GM23338 (cell line): ENCODE measurements at regions not wholly inside any gene's neighbourhood (a gene's known extent, or its start where the extent isn't known, plus 50 kb on each side); places are given as distances from the start of the nearest gene placed in this dataset.
A peak's percentile ranks its signal among the peaks of the same experiment; 100 is the strongest.

ENCODE experiments used
- ATAC-seq: fragments of 200-7000 bp; cut with Tn5 transposase; 3 replicates; pipeline ENCODE4 v1.9.1; 2020
- DNase-seq: peaks from one replicate; pipeline ENCODE4 v3.0.0-alpha.2; 2015; ENCODE audit warnings: low spot score
- H2AFZ ChIP-seq: fragments of 200-600 bp; sonication (generic); 2 replicates; pipeline ENCODE4 v1.8.0; 2016; ENCODE audit warnings: antibody characterized with exemption, mild to moderate bottlenecking, moderate library complexity
- H3F3A ChIP-seq: fragments of 200-600 bp; sonication (generic); replicated peaks from 2 replicates; pipeline ENCODE4 v1.8.0; 2017; ENCODE audit warnings: antibody characterized with exemption, mixed run types, low read depth
- H3K27ac ChIP-seq: fragments of 200-600 bp; sonication (generic); 2 replicates; pipeline ENCODE4 v1.6.1; 2016; ENCODE audit warnings: low read depth
- H3K27me3 ChIP-seq: fragments of 200-600 bp; sonication (generic); 2 replicates; pipeline ENCODE4 v1.8.0; 2016; ENCODE audit warnings: mild to moderate bottlenecking, mixed run types, moderate library complexity; ENCODE audit not compliant: insufficient read depth
- H3K36me3 ChIP-seq: fragments of 200-600 bp; sonication (generic); 2 replicates; pipeline ENCODE4 v1.8.0; 2016; ENCODE audit warnings: mild to moderate bottlenecking; ENCODE audit not compliant: insufficient read depth
- H3K4me1 ChIP-seq: fragments of 200-600 bp; sonication (generic); 2 replicates; pipeline ENCODE4 v1.8.0; 2016; ENCODE audit warnings: mild to moderate bottlenecking, moderate library complexity; ENCODE audit not compliant: insufficient read depth
- H3K4me2 ChIP-seq: fragments of 200-600 bp; sonication (generic); 2 replicates; pipeline ENCODE4 v1.7.1; 2017; ENCODE audit warnings: mixed run types
- H3K4me3 ChIP-seq: fragments of 200-600 bp; sonication (generic); 2 replicates; pipeline ENCODE4 v1.6.1; 2016; ENCODE audit warnings: mixed run types
- H3K79me2 ChIP-seq: fragments of 200-600 bp; sonication (generic); replicated peaks from 2 replicates; pipeline ENCODE4 v1.8.0; 2017; ENCODE audit warnings: mild to moderate bottlenecking; ENCODE audit not compliant: insufficient read depth
- H3K9me2 ChIP-seq: fragments of 200-600 bp; sonication (generic); 2 replicates; pipeline ENCODE4 v1.8.0; 2017; ENCODE audit not compliant: insufficient read depth
- H4K20me1 ChIP-seq: fragments of 200-600 bp; sonication (generic); replicated peaks from 2 replicates; pipeline ENCODE4 v1.8.0; 2017; ENCODE audit warnings: mild to moderate bottlenecking; ENCODE audit not compliant: insufficient read depth
- H3K27ac Mint-ChIP-seq: 2 replicates; pipeline ENCODE4 v1.8.0; 2020; ENCODE audit warnings: inconsistent platforms, mild to moderate bottlenecking, moderate library complexity, mixed read lengths
- H3K27me3 Mint-ChIP-seq: 3 replicates; pipeline ENCODE4 v1.8.0; 2022; ENCODE audit warnings: low read depth, mild to moderate bottlenecking, moderate library complexity, mixed read lengths, inconsistent platforms; ENCODE audit not compliant: insufficient read depth, poor library complexity
- H3K36me3 Mint-ChIP-seq: 3 replicates; pipeline ENCODE4 v1.8.0; 2021; ENCODE audit warnings: low read depth, mild to moderate bottlenecking, inconsistent platforms, moderate library complexity, mixed read lengths
- H3K4me1 Mint-ChIP-seq: 3 replicates; pipeline ENCODE4 v1.8.0; 2020; ENCODE audit warnings: mild to moderate bottlenecking, inconsistent platforms, mixed read lengths
- H3K4me3 Mint-ChIP-seq: 3 replicates; pipeline ENCODE4 v1.8.0; 2021; ENCODE audit warnings: moderate library complexity, mild to moderate bottlenecking, inconsistent platforms, mixed read lengths
- H3K9me3 Mint-ChIP-seq: 3 replicates; pipeline ENCODE4 v1.8.0; 2020; ENCODE audit warnings: moderate library complexity, mild to moderate bottlenecking, inconsistent platforms, mixed read lengths
- CREB1 ChIP-seq: fragments of 250-450 bp; sonication (Bioruptor Pico); IDR thresholded peaks from 2 replicates; pipeline ENCODE4 v1.5.0; 2020; ENCODE audit warnings: low read depth, mild to moderate bottlenecking, moderate library complexity
- CTCF ChIP-seq, 2 experiments: fragments of 200-600 bp in 1 of 2; sonication (generic) in 1 of 2; conservative IDR thresholded peaks; 2 replicates each; pipeline versions ENCODE4 v1.5.1 to v1.6.1; 2016 to 2017; ENCODE audit warnings: antibody characterized with exemption in 2 of 2, low read depth in 2 of 2, mild to moderate bottlenecking in 2 of 2, moderate library complexity in 1 of 2
- ETS1 ChIP-seq: IDR thresholded peaks from 2 replicates; pipeline ENCODE4 v1.6.1; 2016; ENCODE audit warnings: antibody characterized with exemption
- EZH2 ChIP-seq: fragments of 200-600 bp; sonication (generic); IDR thresholded peaks from one replicate; pipeline ENCODE4 v1.8.0; 2017; ENCODE audit warnings: antibody characterized with exemption, mild to moderate bottlenecking, low read depth; ENCODE audit not compliant: unreplicated experiment
- EZH2phosphoT487 ChIP-seq: fragments of 200-600 bp; sonication (generic); IDR thresholded peaks from one replicate; pipeline ENCODE4 v1.8.1; 2018; ENCODE audit warnings: antibody characterized with exemption; ENCODE audit not compliant: unreplicated experiment
- JUNB ChIP-seq: IDR thresholded peaks from one replicate; pipeline ENCODE4 v1.6.1; 2016; ENCODE audit warnings: antibody characterized with exemption; ENCODE audit not compliant: unreplicated experiment
- NANOG ChIP-seq: IDR thresholded peaks from 2 replicates; pipeline ENCODE4 v1.6.1; 2016; ENCODE audit warnings: antibody characterized with exemption, borderline replicate concordance
- POLR2AphosphoS5 ChIP-seq: IDR thresholded peaks from 2 replicates; pipeline ENCODE4 v1.6.1; 2016; ENCODE audit warnings: antibody characterized with exemption, low read depth
- REST ChIP-seq: IDR thresholded peaks from one replicate; pipeline ENCODE4 v1.6.1; 2018; ENCODE audit warnings: antibody characterized with exemption; ENCODE audit not compliant: unreplicated experiment
- STAT1 ChIP-seq: IDR thresholded peaks from one replicate; pipeline ENCODE4 v1.6.1; 2016; ENCODE audit warnings: antibody characterized with exemption; ENCODE audit not compliant: unreplicated experiment
- ZNF114 ChIP-seq: fragments of 250-450 bp; sonication (Bioruptor Pico); IDR thresholded peaks from 2 replicates; pipeline ENCODE4 v1.5.0; 2020; ENCODE audit warnings: mild to moderate bottlenecking, moderate library complexity
- ZNF331 ChIP-seq: fragments of 250-450 bp; sonication (Bioruptor Pico); IDR thresholded peaks from 2 replicates; pipeline ENCODE4 v1.5.0; 2020; ENCODE audit warnings: low read depth, mild to moderate bottlenecking, moderate library complexity
- ZNF462 ChIP-seq: fragments of 250-450 bp; sonication (Bioruptor Pico); IDR thresholded peaks from 2 replicates; pipeline ENCODE4 v1.5.0; 2020; ENCODE audit warnings: mild to moderate bottlenecking, moderate library complexity

GRCh38 chr12:82176026-82176425 lies 182.2 kb downstream of the CCDC59 start:
- Histone ChIP-seq H3K36me3 (no peaks in the 10 kb centered on the region), H3F3A (no peaks in the 10 kb centered on the region), H3K27ac (no peak overlapping the region; the same call in 1 of the 2 replicates), H3K27me3 (no peaks in the 10 kb centered on the region), H3K9me2 (no peaks in the 10 kb centered on the region), H3K4me2 (no peak overlapping the region), H2AFZ (no peak overlapping the region), H3K4me1 (peaks cover 8% of the 10 kb centered on the region), H3K79me2 (no peaks in the 10 kb centered on the region), H3K4me3 (no peak overlapping the region), H4K20me1 (no peaks in the 10 kb centered on the region)
- peaks cover 14% of the 10 kb centered on the region; the same call in 2 of the 3 replicates for H3K4me1 Mint-ChIP-seq
- peak; percentile 4 for DNase-seq
- no peak overlapping the region for H3K4me3 Mint-ChIP-seq
- no peaks in the 10 kb centered on the region for H3K9me3 Mint-ChIP-seq
- no peak for ATAC-seq
- TF ChIP-seq POLR2AphosphoS5, result no peak
- TF ChIP-seq EZH2phosphoT487, result no peak
- no peak for TF ChIP-seq ETS1
- TF ChIP-seq REST, result no peak
- no peak for TF ChIP-seq JUNB
- no peak for TF ChIP-seq EZH2
- TF ChIP-seq ZNF331 (CRISPR knock-in tag), result no peak
- TF ChIP-seq STAT1, result no peak
- no peak for TF ChIP-seq ZNF462 (CRISPR knock-in tag)
- TF ChIP-seq ZNF114 (CRISPR knock-in tag), result no peak
- no peak for TF ChIP-seq CREB1 (CRISPR knock-in tag)
- TF ChIP-seq NANOG, result no peak
- no peak for TF ChIP-seq CTCF (conservative IDR thresholded peaks at IDR 0.05; ENCODE audit: low read depth in 2 of 2)
- H3K27ac Mint-ChIP-seq, result peak overlapping the region; percentile 85; the same call in 1 of the 2 replicates
- H3K27me3 Mint-ChIP-seq, result no peaks in the 10 kb centered on the region
- no peaks in the 10 kb centered on the region for H3K36me3 Mint-ChIP-seq
